ENCODE measurements at regions not wholly inside any gene's neighbourhood (a gene's known extent, or its start where the extent isn't known, plus 50 kb on each side); places are given as distances from the start of the nearest gene placed in this dataset.
"Not testable (repeated sequence)": the region's sequence is repeated elsewhere in the genome, so short reads cannot be mapped to it uniquely, and the experiment has no call there.

DNA sequence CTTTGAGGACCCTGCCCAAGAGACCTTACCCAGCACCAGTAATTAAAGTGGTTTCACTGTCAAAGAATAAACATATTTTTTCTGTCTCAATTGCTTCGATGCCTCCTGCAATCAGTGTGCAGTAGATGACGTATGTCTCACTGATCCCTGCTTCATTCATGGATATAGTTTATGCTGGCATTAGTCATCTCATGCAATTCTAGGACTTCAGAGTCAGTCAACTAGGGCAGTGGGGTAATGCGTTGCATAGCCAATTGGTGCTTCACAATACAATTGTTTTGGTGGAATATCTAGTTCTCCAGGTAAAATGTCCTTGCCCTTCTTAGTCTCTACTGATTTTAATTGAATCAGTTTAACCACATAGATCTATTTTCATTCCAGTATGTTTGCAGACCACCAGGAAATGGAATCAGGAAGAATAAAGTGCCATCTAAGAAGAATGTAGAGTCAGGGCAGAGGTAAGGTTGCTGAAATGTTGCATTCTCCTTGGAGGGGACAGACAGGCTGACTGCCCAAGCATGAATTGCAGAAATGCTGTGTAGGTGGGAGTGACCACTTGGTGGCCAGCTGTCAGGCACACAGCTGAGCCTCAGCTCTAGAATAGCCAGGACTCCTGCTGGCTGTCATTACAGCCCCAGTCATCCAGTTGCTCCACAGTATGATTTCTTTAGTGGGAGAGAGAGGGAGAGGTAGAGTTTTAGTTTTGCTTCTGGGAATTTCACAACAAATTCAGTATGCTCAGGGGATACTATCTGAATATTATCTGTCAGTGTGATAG, 73.5 kb upstream of the MEGF10 start:
- no peak overlapping the region for H3K14ac ChIP-seq (ENCODE audit: low read length in 2 of 2)
- peaks cover 2% of the 10 kb centered on the region for H3K4me1 ChIP-seq (ENCODE audit: control insufficient read depth, insufficient read depth, low read depth, low read length)
- H2AK5ac ChIP-seq (ENCODE audit: low read length, severe bottlenecking): no peak overlapping the region
- H3K23ac ChIP-seq (ENCODE audit: low read length in 2 of 2): no peak overlapping the region
- DNase-seq: no peak
- no peak overlapping the region for H2BK5ac ChIP-seq (ENCODE audit: low read depth, low read length, poor library complexity, severe bottlenecking)
- no peak overlapping the region for H4K91ac ChIP-seq (ENCODE audit: low read length)
- no peak overlapping the region for H3K18ac ChIP-seq (ENCODE audit: low read depth in 1 of 2, low read length in 2 of 2)
- no peak overlapping the region for H3K4ac ChIP-seq (ENCODE audit: low read depth in 1 of 2, low read length in 2 of 2)
- H3K4me2 ChIP-seq (ENCODE audit: low read length, poor library complexity, severe bottlenecking): no peak overlapping the region
- H3K4me3 ChIP-seq (ENCODE audit: insufficient read depth in 1 of 2, low read depth in 1 of 2, low read length in 2 of 2): no peak overlapping the region
- H2AFZ ChIP-seq (ENCODE audit: low read depth, low read length): no peak overlapping the region
- H2BK120ac ChIP-seq (ENCODE audit: low read depth, low read length): no peak overlapping the region
- no peak overlapping the region for H4K8ac ChIP-seq (ENCODE audit: low read length)
- H3K9ac ChIP-seq (ENCODE audit: low read length): no peak overlapping the region
- WGBS: 95% methylated on average over 3 of the region's 3 CpGs
- H3K9me3 ChIP-seq (ENCODE audit: control insufficient read depth, low read length): peaks cover 4% of the 10 kb centered on the region
- H3K79me1 ChIP-seq (replicated peaks; ENCODE audit: low read length, poor library complexity, severe bottlenecking): no peaks in the 10 kb centered on the region
- no peak overlapping the region for H2BK15ac ChIP-seq (ENCODE audit: low read depth, poor library complexity, severe bottlenecking)
- H3K27ac ChIP-seq (ENCODE audit: low read length, poor library complexity, severe bottlenecking): no peak overlapping the region
- H2BK12ac ChIP-seq (ENCODE audit: low read length in 2 of 2): no peak overlapping the region
- H3K27me3 ChIP-seq (ENCODE audit: control insufficient read depth in 1 of 2, insufficient read depth in 1 of 2, low read length in 2 of 2): peaks cover 0 to 10% of the 10 kb centered on the region in 2 experiments
- H3K36me3 ChIP-seq (ENCODE audit: control insufficient read depth in 1 of 2, insufficient read depth in 2 of 2, low read depth in 1 of 2, low read length in 2 of 2): no peaks in the 10 kb centered on the region

- H4K8ac ChIP-seq (ENCODE audit: low read length); DNase-seq; H4K91ac ChIP-seq (ENCODE audit: low read length); H3K23ac ChIP-seq (ENCODE audit: low read length in 2 of 2); H3K4ac ChIP-seq (ENCODE audit: low read depth in 1 of 2, low read length in 2 of 2); H3K4me3 ChIP-seq (ENCODE audit: insufficient read depth in 1 of 2, low read depth in 1 of 2, low read length in 2 of 2); H2BK5ac ChIP-seq (ENCODE audit: low read depth, low read length, poor library complexity, severe bottlenecking); H3K4me1 ChIP-seq (ENCODE audit: control insufficient read depth, insufficient read depth, low read depth, low read length); H2AFZ ChIP-seq (ENCODE audit: low read depth, low read length); H3K14ac ChIP-seq (ENCODE audit: low read length in 2 of 2); H3K79me1 ChIP-seq (replicated peaks; ENCODE audit: low read length, poor library complexity, severe bottlenecking); H3K36me3 ChIP-seq (ENCODE audit: control insufficient read depth in 1 of 2, insufficient read depth in 2 of 2, low read depth in 1 of 2, low read length in 2 of 2); H2BK15ac ChIP-seq (ENCODE audit: low read depth, poor library complexity, severe bottlenecking); H3K9me3 ChIP-seq (ENCODE audit: control insufficient read depth, low read length); H2AK5ac ChIP-seq (ENCODE audit: low read length, severe bottlenecking); H3K18ac ChIP-seq (ENCODE audit: low read depth in 1 of 2, low read length in 2 of 2); H2BK12ac ChIP-seq (ENCODE audit: low read length in 2 of 2); H3K4me2 ChIP-seq (ENCODE audit: low read length, poor library complexity, severe bottlenecking); H2BK120ac ChIP-seq (ENCODE audit: low read depth, low read length); H3K9ac ChIP-seq (ENCODE audit: low read length); H3K27me3 ChIP-seq (ENCODE audit: control insufficient read depth in 1 of 2, insufficient read depth in 1 of 2, low read length in 2 of 2); H3K27ac ChIP-seq (ENCODE audit: low read length, poor library complexity, severe bottlenecking): not testable (repeated sequence)
- 58% methylated on average over 1 of the region's 1 CpG for WGBS
Observed at GRCh38 chr5:127221936-127222335, 68.7 kb upstream of the MEGF10 start.

DNA sequence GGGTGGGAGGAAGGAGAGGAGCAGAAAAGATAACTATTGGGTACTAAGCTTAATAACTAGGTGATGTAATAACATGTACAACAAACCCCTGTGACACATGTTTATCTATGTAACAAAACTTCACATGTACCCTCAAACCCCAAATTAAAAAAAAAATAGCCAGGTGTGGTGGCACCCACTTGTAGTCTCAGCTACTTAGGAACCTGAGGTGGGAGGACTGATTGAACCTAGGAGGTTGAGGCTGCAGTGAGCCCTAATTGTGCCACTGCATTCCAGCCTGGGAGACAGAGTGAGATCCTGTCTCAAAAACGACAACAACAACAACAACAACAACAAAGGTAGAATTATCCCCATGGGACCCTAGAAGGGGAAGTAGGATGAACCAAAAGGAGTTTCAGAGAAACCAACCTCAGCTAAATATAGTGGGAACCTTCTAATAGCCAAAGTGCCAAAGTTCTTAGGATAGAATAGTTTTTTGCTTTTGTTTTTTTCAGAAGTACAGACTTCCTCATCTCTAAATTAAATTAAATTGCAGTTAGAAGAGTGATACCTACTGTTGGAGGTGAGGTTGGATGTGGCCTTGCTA, 67.9 kb upstream of the MEGF10 start:
- not testable (repeated sequence) for H2BK12ac ChIP-seq (ENCODE audit: low read length in 2 of 2); H2BK120ac ChIP-seq (ENCODE audit: low read depth, low read length); H3K18ac ChIP-seq (ENCODE audit: low read depth in 1 of 2, low read length in 2 of 2); H3K36me3 ChIP-seq (ENCODE audit: control insufficient read depth in 1 of 2, insufficient read depth in 2 of 2, low read depth in 1 of 2, low read length in 2 of 2); H3K23ac ChIP-seq (ENCODE audit: low read length in 2 of 2); H2AK5ac ChIP-seq (ENCODE audit: low read length, severe bottlenecking); H3K4me1 ChIP-seq (ENCODE audit: control insufficient read depth, insufficient read depth, low read depth, low read length); H3K27me3 ChIP-seq (ENCODE audit: control insufficient read depth in 1 of 2, insufficient read depth in 1 of 2, low read length in 2 of 2); DNase-seq; H3K27ac ChIP-seq (ENCODE audit: low read length, poor library complexity, severe bottlenecking); H3K9ac ChIP-seq (ENCODE audit: low read length); H3K9me3 ChIP-seq (ENCODE audit: control insufficient read depth, low read length); H3K4me3 ChIP-seq (ENCODE audit: insufficient read depth in 1 of 2, low read depth in 1 of 2, low read length in 2 of 2); H3K79me1 ChIP-seq (replicated peaks; ENCODE audit: low read length, poor library complexity, severe bottlenecking); H2AFZ ChIP-seq (ENCODE audit: low read depth, low read length); H3K4me2 ChIP-seq (ENCODE audit: low read length, poor library complexity, severe bottlenecking); H4K91ac ChIP-seq (ENCODE audit: low read length); H3K14ac ChIP-seq (ENCODE audit: low read length in 2 of 2); H2BK5ac ChIP-seq (ENCODE audit: low read depth, low read length, poor library complexity, severe bottlenecking); H2BK15ac ChIP-seq (ENCODE audit: low read depth, poor library complexity, severe bottlenecking); H3K4ac ChIP-seq (ENCODE audit: low read depth in 1 of 2, low read length in 2 of 2); H4K8ac ChIP-seq (ENCODE audit: low read length)
- WGBS: no CpG with 5 or more reads among the region's 1 CpG

- Histone ChIP-seq H2AK5ac (ENCODE audit: low read length, severe bottlenecking) (no peak overlapping the region), H3K18ac (ENCODE audit: low read depth in 1 of 2, low read length in 2 of 2) (no peak overlapping the region), H3K9me3 (ENCODE audit: control insufficient read depth, low read length) (no peaks in the 10 kb centered on the region), H3K27me3 (ENCODE audit: control insufficient read depth in 1 of 2, insufficient read depth in 1 of 2, low read length in 2 of 2) (no peaks in the 10 kb centered on the region), H3K14ac (ENCODE audit: low read length in 2 of 2) (no peak overlapping the region), H3K4ac (ENCODE audit: low read depth in 1 of 2, low read length in 2 of 2) (no peak overlapping the region), H2AFZ (ENCODE audit: low read depth, low read length) (no peak overlapping the region), H3K4me1 (ENCODE audit: control insufficient read depth, insufficient read depth, low read depth, low read length) (no peaks in the 10 kb centered on the region), H3K23ac (ENCODE audit: low read length in 2 of 2) (no peak overlapping the region), H3K79me1 (replicated peaks; ENCODE audit: low read length, poor library complexity, severe bottlenecking) (no peaks in the 10 kb centered on the region), H3K9ac (ENCODE audit: low read length) (no peak overlapping the region), H2BK120ac (ENCODE audit: low read depth, low read length) (no peak overlapping the region), H3K27ac (ENCODE audit: low read length, poor library complexity, severe bottlenecking) (no peak overlapping the region), H2BK5ac (ENCODE audit: low read depth, low read length, poor library complexity, severe bottlenecking) (no peak overlapping the region), H3K36me3 (ENCODE audit: control insufficient read depth in 1 of 2, insufficient read depth in 2 of 2, low read depth in 1 of 2, low read length in 2 of 2) (no peaks in the 10 kb centered on the region), H4K8ac (ENCODE audit: low read length) (no peak overlapping the region), H4K91ac (ENCODE audit: low read length) (no peak overlapping the region), H2BK12ac (ENCODE audit: low read length in 2 of 2) (no peak overlapping the region), H3K4me2 (ENCODE audit: low read length, poor library complexity, severe bottlenecking) (no peak overlapping the region), H2BK15ac (ENCODE audit: low read depth, poor library complexity, severe bottlenecking) (no peak overlapping the region), H3K4me3 (ENCODE audit: insufficient read depth in 1 of 2, low read depth in 1 of 2, low read length in 2 of 2) (no peak overlapping the region)
- 82% methylated on average over 6 of the region's 6 CpGs for WGBS
- no peak for DNase-seq
Observed at GRCh38 chr5:127223256-127223974, 67.2 kb upstream of the MEGF10 start.

Data from mesenchymal stem cell (in vitro differentiated cells and primary cell).